Neural cell (in vitro differentiated cells): ENCODE measurements at regions not wholly inside any gene's neighbourhood (a gene's known extent, or its start where the extent isn't known, plus 50 kb on each side); places are given as distances from the start of the nearest gene placed in this dataset.

Experiments used
- H2AFZ ChIP-seq: fragments of 200-600, 300-800 bp; sonication (generic), shearing (Covaris generic); 2 replicates; pipeline ENCODE4 v1.6.0; 2014; ENCODE audit warnings: low read depth, mild to moderate bottlenecking, antibody characterized with exemption, low read length, moderate library complexity
- H3F3A ChIP-seq: fragments of 200-600 bp; shearing (Covaris generic); 2 replicates; pipeline ENCODE4 v1.6.1; 2016; ENCODE audit warnings: mild to moderate bottlenecking, moderate library complexity, mixed read lengths, antibody characterized with exemption, low read length; ENCODE audit not compliant: insufficient read depth, poor library complexity, severe bottlenecking
- H3K27ac ChIP-seq: fragments of 200-600, 300-800 bp; sonication (generic), shearing (Covaris generic); 2 replicates; pipeline ENCODE4 v1.5.1; 2014; ENCODE audit warnings: mild to moderate bottlenecking, low read length, moderate library complexity
- H3K27me3 ChIP-seq: fragments of 300-800, 200-600 bp; sonication (generic), shearing (Covaris generic); 2 replicates; pipeline ENCODE4 v1.6.0; 2014; ENCODE audit warnings: mild to moderate bottlenecking, low read depth, low read length, moderate library complexity; ENCODE audit not compliant: insufficient read depth
- H3K36me3 ChIP-seq: fragments of 300-800, 200-600 bp; sonication (generic), shearing (Covaris generic); 2 replicates; pipeline ENCODE4 v1.5.1; 2014; ENCODE audit warnings: mild to moderate bottlenecking, antibody characterized with exemption, low read length, moderate library complexity; ENCODE audit not compliant: insufficient read depth
- H3K4me2 ChIP-seq: fragments of 300-800, 200-600 bp; sonication (generic), shearing (Covaris generic); 2 replicates; pipeline ENCODE4 v1.6.0; 2014; ENCODE audit warnings: mild to moderate bottlenecking, low read length
- H3K4me3 ChIP-seq: fragments of 300-800, 200-600 bp; sonication (generic), shearing (Covaris generic); 2 replicates; pipeline ENCODE4 v1.5.1; 2014; ENCODE audit warnings: mild to moderate bottlenecking, low read length, moderate library complexity
- H3K79me2 ChIP-seq: fragments of 200-600 bp; shearing (Covaris generic); replicated peaks from 2 replicates; pipeline ENCODE4 v1.6.0; 2014; ENCODE audit warnings: mild to moderate bottlenecking, low read length, moderate library complexity; ENCODE audit not compliant: insufficient read depth
- H3K9ac ChIP-seq: fragments of 300-800, 200-600 bp; sonication (generic), shearing (Covaris generic); 2 replicates; pipeline ENCODE4 v1.6.1; 2016; ENCODE audit warnings: mild to moderate bottlenecking, low read length, mixed read lengths
- H3K9me2 ChIP-seq: fragments of 200-600 bp; shearing (Covaris generic); 2 replicates; pipeline ENCODE4 v1.6.1; 2016; ENCODE audit warnings: mild to moderate bottlenecking, low read length, mixed read lengths; ENCODE audit not compliant: insufficient read depth
- H3K9me3 ChIP-seq: fragments of 200-600, 300-800 bp; sonication (generic), shearing (Covaris generic); 2 replicates; pipeline ENCODE4 v1.6.1; 2016; ENCODE audit warnings: mild to moderate bottlenecking, mixed run types, low read length, moderate library complexity, mixed read lengths
- H4K20me1 ChIP-seq: fragments of 200-600 bp; shearing (Covaris generic); 2 replicates; pipeline ENCODE4 v1.6.1; 2016; ENCODE audit warnings: mild to moderate bottlenecking, mixed run types; ENCODE audit not compliant: insufficient read depth
- EP300 ChIP-seq: fragments of 450-650 bp; conservative IDR thresholded peaks from 2 replicates; pipeline ENCODE4 v1.6.1; 2014; ENCODE audit warnings: antibody characterized with exemption, mild to moderate bottlenecking, moderate library complexity; ENCODE audit not compliant: poor library complexity, severe bottlenecking
- EZH2 ChIP-seq: fragments of 200-600, 300-800 bp; shearing (Covaris generic), sonication (generic); IDR thresholded peaks from 2 replicates; pipeline ENCODE4 v1.6.1; 2014; ENCODE audit warnings: antibody characterized with exemption, low read length, borderline replicate concordance, mild to moderate bottlenecking; ENCODE audit not compliant: insufficient read depth, poor library complexity, severe bottlenecking
- MXI1 ChIP-seq: fragments of 450-650 bp; conservative IDR thresholded peaks from 2 replicates; pipeline ENCODE4 v1.6.1; 2014; ENCODE audit warnings: antibody characterized with exemption, mild to moderate bottlenecking; ENCODE audit not compliant: poor library complexity, severe bottlenecking
- POLR2AphosphoS5 ChIP-seq: IDR thresholded peaks from 2 replicates; pipeline ENCODE4 v1.6.1; 2012
- RAD21 ChIP-seq: fragments of 450-650 bp; conservative IDR thresholded peaks from 2 replicates; pipeline ENCODE4 v1.6.1; 2014; ENCODE audit warnings: antibody characterized with exemption, mild to moderate bottlenecking, moderate library complexity
- SMC3 ChIP-seq: fragments of 450-650 bp; conservative IDR thresholded peaks from 2 replicates; pipeline ENCODE4 v1.6.1; 2014; ENCODE audit warnings: antibody characterized with exemption, mild to moderate bottlenecking, moderate library complexity; ENCODE audit not compliant: poor library complexity
- TAF1 ChIP-seq: IDR thresholded peaks from 2 replicates; pipeline ENCODE4 v1.6.1; 2012; ENCODE audit warnings: low read depth
- TF ChIP-seq, protein P1 (sequence below): IDR thresholded peaks from 2 replicates; pipeline ENCODE4 v1.6.1; 2012; ENCODE audit warnings: borderline replicate concordance
- TF ChIP-seq, protein P2 (sequence below): fragments of 450-650 bp; IDR thresholded peaks from 2 replicates; pipeline ENCODE4 v1.5.1; 2014; ENCODE audit warnings: antibody characterized with exemption, mild to moderate bottlenecking, moderate library complexity; ENCODE audit not compliant: poor library complexity, severe bottlenecking

DNA sequence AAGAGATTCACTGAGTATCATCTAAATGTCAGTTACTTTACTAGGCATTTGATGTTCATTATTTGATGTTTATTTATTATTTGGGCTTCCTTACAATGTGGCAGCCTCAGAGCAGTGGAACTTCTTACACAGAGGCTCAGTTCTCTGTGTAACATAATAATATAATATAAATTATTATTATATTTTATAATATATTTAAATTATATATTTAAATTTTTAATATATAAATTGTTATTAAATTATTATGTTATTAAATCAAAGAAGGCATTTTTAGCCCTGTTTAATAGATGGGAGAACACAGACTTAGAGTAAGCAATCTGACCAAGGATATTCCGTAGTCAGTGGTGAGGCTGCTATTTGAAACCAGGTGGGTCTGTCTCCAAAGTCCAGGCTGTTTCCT lies 315.3 kb upstream of the SKOR2 start:
- no peaks in the 10 kb centered on the region for H4K20me1 ChIP-seq
- no peak overlapping the region for H2AFZ ChIP-seq
- no peaks in the 10 kb centered on the region for H3K79me2 ChIP-seq
- H3K9ac ChIP-seq: no peak overlapping the region
- no peak overlapping the region for H3K27ac ChIP-seq
- H3K27me3 ChIP-seq: no peaks in the 10 kb centered on the region
- H3K9me2 ChIP-seq: no peaks in the 10 kb centered on the region
- no peaks in the 10 kb centered on the region for H3K9me3 ChIP-seq
- no peak overlapping the region for H3K4me2 ChIP-seq
- no peaks in the 10 kb centered on the region for H3K36me3 ChIP-seq
- TF ChIP-seq, protein P1, sequence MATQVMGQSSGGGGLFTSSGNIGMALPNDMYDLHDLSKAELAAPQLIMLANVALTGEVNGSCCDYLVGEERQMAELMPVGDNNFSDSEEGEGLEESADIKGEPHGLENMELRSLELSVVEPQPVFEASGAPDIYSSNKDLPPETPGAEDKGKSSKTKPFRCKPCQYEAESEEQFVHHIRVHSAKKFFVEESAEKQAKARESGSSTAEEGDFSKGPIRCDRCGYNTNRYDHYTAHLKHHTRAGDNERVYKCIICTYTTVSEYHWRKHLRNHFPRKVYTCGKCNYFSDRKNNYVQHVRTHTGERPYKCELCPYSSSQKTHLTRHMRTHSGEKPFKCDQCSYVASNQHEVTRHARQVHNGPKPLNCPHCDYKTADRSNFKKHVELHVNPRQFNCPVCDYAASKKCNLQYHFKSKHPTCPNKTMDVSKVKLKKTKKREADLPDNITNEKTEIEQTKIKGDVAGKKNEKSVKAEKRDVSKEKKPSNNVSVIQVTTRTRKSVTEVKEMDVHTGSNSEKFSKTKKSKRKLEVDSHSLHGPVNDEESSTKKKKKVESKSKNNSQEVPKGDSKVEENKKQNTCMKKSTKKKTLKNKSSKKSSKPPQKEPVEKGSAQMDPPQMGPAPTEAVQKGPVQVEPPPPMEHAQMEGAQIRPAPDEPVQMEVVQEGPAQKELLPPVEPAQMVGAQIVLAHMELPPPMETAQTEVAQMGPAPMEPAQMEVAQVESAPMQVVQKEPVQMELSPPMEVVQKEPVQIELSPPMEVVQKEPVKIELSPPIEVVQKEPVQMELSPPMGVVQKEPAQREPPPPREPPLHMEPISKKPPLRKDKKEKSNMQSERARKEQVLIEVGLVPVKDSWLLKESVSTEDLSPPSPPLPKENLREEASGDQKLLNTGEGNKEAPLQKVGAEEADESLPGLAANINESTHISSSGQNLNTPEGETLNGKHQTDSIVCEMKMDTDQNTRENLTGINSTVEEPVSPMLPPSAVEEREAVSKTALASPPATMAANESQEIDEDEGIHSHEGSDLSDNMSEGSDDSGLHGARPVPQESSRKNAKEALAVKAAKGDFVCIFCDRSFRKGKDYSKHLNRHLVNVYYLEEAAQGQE: no peak
- no peak for TF ChIP-seq MXI1
- TF ChIP-seq POLR2AphosphoS5: no peak
- no peak for TF ChIP-seq EP300
- TF ChIP-seq SMC3: no peak
- TF ChIP-seq TAF1: no peak
- no peak for TF ChIP-seq EZH2
- TF ChIP-seq, protein P2, sequence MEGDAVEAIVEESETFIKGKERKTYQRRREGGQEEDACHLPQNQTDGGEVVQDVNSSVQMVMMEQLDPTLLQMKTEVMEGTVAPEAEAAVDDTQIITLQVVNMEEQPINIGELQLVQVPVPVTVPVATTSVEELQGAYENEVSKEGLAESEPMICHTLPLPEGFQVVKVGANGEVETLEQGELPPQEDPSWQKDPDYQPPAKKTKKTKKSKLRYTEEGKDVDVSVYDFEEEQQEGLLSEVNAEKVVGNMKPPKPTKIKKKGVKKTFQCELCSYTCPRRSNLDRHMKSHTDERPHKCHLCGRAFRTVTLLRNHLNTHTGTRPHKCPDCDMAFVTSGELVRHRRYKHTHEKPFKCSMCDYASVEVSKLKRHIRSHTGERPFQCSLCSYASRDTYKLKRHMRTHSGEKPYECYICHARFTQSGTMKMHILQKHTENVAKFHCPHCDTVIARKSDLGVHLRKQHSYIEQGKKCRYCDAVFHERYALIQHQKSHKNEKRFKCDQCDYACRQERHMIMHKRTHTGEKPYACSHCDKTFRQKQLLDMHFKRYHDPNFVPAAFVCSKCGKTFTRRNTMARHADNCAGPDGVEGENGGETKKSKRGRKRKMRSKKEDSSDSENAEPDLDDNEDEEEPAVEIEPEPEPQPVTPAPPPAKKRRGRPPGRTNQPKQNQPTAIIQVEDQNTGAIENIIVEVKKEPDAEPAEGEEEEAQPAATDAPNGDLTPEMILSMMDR: no peak
- no peak for TF ChIP-seq RAD21
- no peak overlapping the region for H3K4me3 ChIP-seq
- no peaks in the 10 kb centered on the region for H3F3A ChIP-seq

DNA sequence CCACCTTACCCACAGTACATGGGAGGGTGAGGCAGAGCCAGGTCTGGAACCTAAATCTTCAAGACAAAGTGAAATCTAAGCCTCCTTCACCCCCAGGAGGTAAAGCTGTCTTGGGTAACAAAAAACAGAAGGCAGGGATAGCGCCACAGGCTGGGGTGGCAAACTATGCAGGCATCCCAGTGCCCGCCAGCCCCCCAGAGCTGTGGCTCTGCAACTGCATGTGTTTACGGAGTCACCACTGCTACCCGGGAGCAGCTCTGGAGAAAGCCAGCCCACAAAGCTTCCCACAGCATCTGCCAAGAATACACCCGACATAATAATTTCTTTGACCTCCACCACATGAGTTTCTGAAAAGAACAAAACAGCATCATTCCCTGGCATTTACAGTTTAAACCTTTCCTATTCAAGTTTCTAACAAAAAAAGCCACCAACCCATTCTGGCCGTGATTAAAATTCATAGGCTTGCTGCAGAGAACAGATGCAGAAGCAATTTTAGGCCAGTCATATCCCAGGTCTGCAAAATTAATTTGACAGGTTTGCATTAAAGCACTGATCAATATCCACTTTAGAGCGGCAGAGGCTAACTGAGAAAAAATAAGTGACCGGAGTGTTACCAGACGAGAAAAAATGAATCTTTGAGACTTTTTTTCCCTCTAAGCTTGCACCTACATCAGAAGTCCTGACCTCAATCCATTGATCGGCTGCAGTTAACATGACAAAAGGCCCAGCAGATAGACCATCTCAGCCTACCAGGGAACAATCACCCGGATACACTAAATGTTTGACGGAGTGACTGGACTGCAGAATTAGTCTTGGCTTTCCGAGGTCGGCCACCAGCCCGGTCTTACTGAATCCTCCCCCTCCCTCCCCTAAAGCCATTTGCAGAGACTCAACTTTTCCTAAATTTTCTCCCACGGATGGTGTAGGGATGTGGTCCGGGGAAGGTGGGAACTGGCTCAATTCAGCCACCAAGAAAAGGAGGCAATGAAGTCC lies 309.6 kb upstream of the SKOR2 start:
- Histone ChIP-seq H3K4me2 (no peak overlapping the region), H4K20me1 (no peaks in the 10 kb centered on the region), H3F3A (no peaks in the 10 kb centered on the region), H3K9me3 (no peaks in the 10 kb centered on the region), H3K27me3 (no peaks in the 10 kb centered on the region), H2AFZ (no peak overlapping the region), H3K9ac (no peak overlapping the region), H3K27ac (no peak overlapping the region), H3K36me3 (no peaks in the 10 kb centered on the region), H3K4me3 (no peak overlapping the region), H3K9me2 (no peaks in the 10 kb centered on the region), H3K79me2 (no peaks in the 10 kb centered on the region)
- TF ChIP-seq RAD21: no peak
- TF ChIP-seq, protein P2: peak; percentile 36
